Smooth muscle cell (in vitro differentiated cells): ENCODE measurements at regions not wholly inside any gene's neighbourhood (a gene's known extent, or its start where the extent isn't known, plus 50 kb on each side); places are given as distances from the start of the nearest gene placed in this dataset.

ENCODE experiments used
- DNase-seq: peaks from one replicate; lab custom pipeline; 2025; ENCODE audit not compliant: unreplicated experiment; lab: John Stamatoyannopoulos, UW
- H2AFZ ChIP-seq: fragments of 200-600 bp; sonication (generic); 2 replicates; pipeline ENCODE4 v1.6.0; 2016; ENCODE audit warnings: antibody characterized with exemption, low read depth, mild to moderate bottlenecking
- H3F3A ChIP-seq: fragments of 200-600 bp; sonication (generic); 2 replicates; pipeline ENCODE4 v1.6.0; 2017; ENCODE audit warnings: antibody characterized with exemption, low read depth
- H3K27ac ChIP-seq: fragments of 200-600 bp; sonication (generic); 2 replicates; pipeline ENCODE4 v1.5.1; 2016; ENCODE audit warnings: low read depth, mild to moderate bottlenecking
- H3K27me3 ChIP-seq: fragments of 200-600 bp; sonication (generic); 2 replicates; pipeline ENCODE4 v1.6.1; 2016; ENCODE audit warnings: low read depth, mild to moderate bottlenecking
- H3K36me3 ChIP-seq: fragments of 200-600 bp; sonication (generic); 2 replicates; pipeline ENCODE4 v1.5.1; 2016; ENCODE audit warnings: low read depth
- H3K4me1 ChIP-seq: fragments of 200-600 bp; sonication (generic); 2 replicates; pipeline ENCODE4 v1.5.1; 2016; ENCODE audit warnings: low read depth
- H3K4me2 ChIP-seq: fragments of 200-600 bp; sonication (generic); 2 replicates; pipeline ENCODE4 v1.6.0; 2016; ENCODE audit warnings: mild to moderate bottlenecking
- H3K4me3 ChIP-seq: fragments of 200-600 bp; sonication (generic); 2 replicates; pipeline ENCODE4 v1.5.1; 2016; ENCODE audit warnings: mild to moderate bottlenecking
- H3K79me2 ChIP-seq: fragments of 200-600 bp; sonication (generic); 2 replicates; pipeline ENCODE4 v1.6.0; 2016; ENCODE audit warnings: low read depth, mild to moderate bottlenecking
- H3K9ac ChIP-seq: fragments of 200-600 bp; sonication (generic); 2 replicates; pipeline ENCODE4 v1.6.0; 2016; ENCODE audit warnings: low read depth
- H3K9me3 ChIP-seq: fragments of 200-600 bp; sonication (generic); replicated peaks from 2 replicates; pipeline ENCODE4 v1.5.1; 2016; ENCODE audit warnings: low read depth
- H4K20me1 ChIP-seq: fragments of 200-600 bp; sonication (generic); 2 replicates; pipeline ENCODE4 v1.6.0; 2016; ENCODE audit warnings: low read depth
- WGBS: methylation state at CpG from one replicate; pipeline ENCODE4 v1.1.7; 2016; ENCODE audit warnings: low lambda C conversion rate; 5-methylcytosine and 5-hydroxymethylcytosine counted together
- TF ChIP-seq, protein P1 (sequence below): fragments of 200-600 bp; sonication (generic); IDR thresholded peaks from 2 replicates; pipeline ENCODE4 v1.5.1; 2017; ENCODE audit warnings: borderline replicate concordance, mild to moderate bottlenecking, antibody characterized with exemption; ENCODE audit not compliant: insufficient read depth, poor library complexity, severe bottlenecking

DNA sequence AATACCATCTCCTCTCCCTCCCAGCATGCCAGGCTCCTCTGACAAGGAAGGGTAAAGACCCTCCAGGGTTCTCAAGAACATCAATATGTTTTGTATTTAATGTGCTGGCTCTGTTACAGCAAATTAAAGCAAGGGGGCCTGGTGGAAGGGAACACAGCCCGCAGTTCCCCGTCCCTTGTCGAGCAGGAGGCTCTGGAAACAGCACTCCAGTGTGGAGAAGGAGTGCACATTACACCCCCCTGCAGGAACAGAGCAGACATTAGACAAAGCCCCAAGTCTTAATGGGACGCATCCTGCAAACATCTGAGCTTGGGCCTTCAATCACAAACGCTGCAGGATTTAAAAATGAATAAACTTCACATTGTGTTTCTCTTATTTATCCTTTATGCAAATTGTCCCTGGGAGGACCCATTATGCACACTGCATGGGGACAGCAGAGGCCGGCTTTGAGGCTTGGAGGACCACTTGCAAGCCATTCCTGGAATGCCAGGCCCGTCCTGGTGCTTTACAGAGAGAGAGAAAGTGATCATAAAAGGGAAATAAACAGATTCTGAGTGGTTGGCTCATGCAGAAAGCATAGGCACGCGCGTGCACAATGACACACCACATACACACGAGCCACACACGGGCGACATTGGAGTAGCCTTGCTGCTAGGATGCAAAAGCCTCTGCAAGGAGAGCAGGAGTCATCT lies 328.7 kb downstream of the SMAD2 start:
- H3F3A ChIP-seq = no peaks in the 10 kb centered on the region
- no peak overlapping the region for H3K4me3 ChIP-seq
- TF ChIP-seq, protein P1, sequence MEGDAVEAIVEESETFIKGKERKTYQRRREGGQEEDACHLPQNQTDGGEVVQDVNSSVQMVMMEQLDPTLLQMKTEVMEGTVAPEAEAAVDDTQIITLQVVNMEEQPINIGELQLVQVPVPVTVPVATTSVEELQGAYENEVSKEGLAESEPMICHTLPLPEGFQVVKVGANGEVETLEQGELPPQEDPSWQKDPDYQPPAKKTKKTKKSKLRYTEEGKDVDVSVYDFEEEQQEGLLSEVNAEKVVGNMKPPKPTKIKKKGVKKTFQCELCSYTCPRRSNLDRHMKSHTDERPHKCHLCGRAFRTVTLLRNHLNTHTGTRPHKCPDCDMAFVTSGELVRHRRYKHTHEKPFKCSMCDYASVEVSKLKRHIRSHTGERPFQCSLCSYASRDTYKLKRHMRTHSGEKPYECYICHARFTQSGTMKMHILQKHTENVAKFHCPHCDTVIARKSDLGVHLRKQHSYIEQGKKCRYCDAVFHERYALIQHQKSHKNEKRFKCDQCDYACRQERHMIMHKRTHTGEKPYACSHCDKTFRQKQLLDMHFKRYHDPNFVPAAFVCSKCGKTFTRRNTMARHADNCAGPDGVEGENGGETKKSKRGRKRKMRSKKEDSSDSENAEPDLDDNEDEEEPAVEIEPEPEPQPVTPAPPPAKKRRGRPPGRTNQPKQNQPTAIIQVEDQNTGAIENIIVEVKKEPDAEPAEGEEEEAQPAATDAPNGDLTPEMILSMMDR = no peak
- no peaks in the 10 kb centered on the region for H3K79me2 ChIP-seq
- H3K9me3 ChIP-seq = no peaks in the 10 kb centered on the region
- DNase-seq = no peak
- H3K9ac ChIP-seq = no peak overlapping the region
- no peak overlapping the region for H3K27ac ChIP-seq
- H2AFZ ChIP-seq = no peak overlapping the region
- no peak overlapping the region for H3K4me2 ChIP-seq
- 85% methylated on average over 13 of the region's 13 CpGs for WGBS
- H4K20me1 ChIP-seq = no peaks in the 10 kb centered on the region
- H3K36me3 ChIP-seq = no peaks in the 10 kb centered on the region
- no peaks in the 10 kb centered on the region for H3K4me1 ChIP-seq
- no peaks in the 10 kb centered on the region for H3K27me3 ChIP-seq

DNA sequence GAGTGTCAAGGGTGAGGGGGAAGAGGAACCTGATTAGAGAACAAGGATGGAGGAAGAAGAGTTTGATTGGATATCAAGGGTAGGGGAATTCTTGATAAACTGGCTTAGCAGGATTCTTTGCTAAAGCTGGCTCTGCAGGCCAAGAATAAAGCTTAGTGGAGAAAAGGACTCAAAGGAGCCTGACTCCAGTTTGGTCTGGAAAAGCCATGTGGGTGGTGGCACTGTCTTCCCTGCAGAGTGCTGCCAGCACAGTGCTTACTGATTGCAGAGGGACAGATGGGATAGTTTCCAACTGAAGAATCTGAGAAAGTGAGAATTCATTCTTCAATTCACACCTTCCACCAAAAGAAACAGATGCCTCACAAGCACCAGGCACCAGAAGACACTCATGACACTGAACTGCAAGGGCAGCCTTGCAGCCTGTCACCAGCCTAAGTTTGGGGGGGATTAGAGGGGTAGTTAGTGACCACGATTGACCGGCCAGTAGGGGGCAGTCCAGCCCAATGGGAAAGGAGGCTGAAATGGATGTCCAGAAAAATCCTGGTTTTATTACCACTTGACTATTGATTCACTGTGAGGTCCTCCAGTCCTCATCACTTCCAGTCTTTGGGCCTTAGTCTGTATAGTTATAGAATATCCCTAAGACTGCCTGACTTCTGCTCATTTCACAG lies 334.5 kb downstream of the SMAD2 start:
- no peak overlapping the region for H3K9ac ChIP-seq
- H3K27ac ChIP-seq = no peak overlapping the region
- WGBS = 4% methylated on average over 2 of the region's 2 CpGs
- H3K4me2 ChIP-seq = no peak overlapping the region
- H3K36me3 ChIP-seq = no peaks in the 10 kb centered on the region
- H3K4me3 ChIP-seq = no peak overlapping the region
- H3K27me3 ChIP-seq = peaks cover 14% of the 10 kb centered on the region
- DNase-seq = no peak
- H4K20me1 ChIP-seq = no peaks in the 10 kb centered on the region
- H3K9me3 ChIP-seq = no peaks in the 10 kb centered on the region
- no peak overlapping the region for H2AFZ ChIP-seq
- TF ChIP-seq, protein P1 = peak; percentile 18
- H3F3A ChIP-seq = no peaks in the 10 kb centered on the region
- H3K4me1 ChIP-seq = peaks cover 4% of the 10 kb centered on the region
- H3K79me2 ChIP-seq = no peaks in the 10 kb centered on the region

DNA sequence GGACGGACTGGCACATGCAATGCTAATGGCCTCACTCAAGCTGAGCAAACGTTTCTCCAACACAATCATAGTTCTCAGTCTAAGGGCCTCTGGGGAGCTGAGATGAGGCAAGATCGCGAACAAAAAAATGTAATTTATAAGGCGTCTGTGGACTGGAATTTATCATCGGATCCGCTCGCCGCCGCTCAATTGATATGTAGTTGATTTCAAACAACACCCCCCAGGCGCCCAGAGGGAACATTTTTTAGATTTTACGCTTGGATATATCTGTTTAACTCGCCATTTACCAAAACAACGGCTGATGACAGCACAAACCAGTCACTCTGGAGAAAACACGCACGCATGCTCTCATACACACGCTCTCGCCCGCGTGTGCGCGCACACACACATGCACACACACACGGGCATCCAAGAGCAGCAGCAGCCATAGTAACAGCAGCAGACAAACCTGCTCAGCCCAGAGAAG lies 335.8 kb downstream of the SMAD2 start:
- WGBS = 72% methylated on average over 23 of the region's 23 CpGs
- Histone ChIP-seq H3K27me3 (peaks cover 14% of the 10 kb centered on the region), H3K79me2 (no peaks in the 10 kb centered on the region), H3K4me1 (peaks cover 4% of the 10 kb centered on the region), H2AFZ (no peak overlapping the region), H3K4me2 (no peak overlapping the region), H3K27ac (no peak overlapping the region), H3K9me3 (no peaks in the 10 kb centered on the region), H3K9ac (no peak overlapping the region), H3K4me3 (no peak overlapping the region), H4K20me1 (no peaks in the 10 kb centered on the region), H3K36me3 (no peaks in the 10 kb centered on the region), H3F3A (no peaks in the 10 kb centered on the region)
- DNase-seq = no peak
- TF ChIP-seq, protein P1 = no peak
